Natural killer cell (primary cell): ENCODE measurements at regions not wholly inside any gene's neighbourhood (a gene's known extent, or its start where the extent isn't known, plus 50 kb on each side); places are given as distances from the start of the nearest gene placed in this dataset.

ENCODE experiments used
- ATAC-seq, 3 donors: fragments of 150-1000 bp in 2 of 3; fragments of 200-7000 bp in 1 of 3; cut with Tn5 transposase; 1 replicate in 1 of 3; 2 replicates in 2 of 3; pipeline ENCODE4 v1.10.0; 2021; ENCODE audit warnings: mild to moderate bottlenecking in 2 of 3, moderate library complexity in 2 of 3
- DNase-seq, 2 donors: peaks; one replicate each; pipeline versions ENCODE4 v3.0.0 to v3.0.0-alpha.2; 2013 to 2021; ENCODE audit warnings: mixed read lengths in 1 of 2
- H3K27ac ChIP-seq: one replicate; pipeline ENCODE4 v1.5.1; 2013; ENCODE audit warnings: mild to moderate bottlenecking, low read length
- H3K27me3 ChIP-seq: one replicate; pipeline ENCODE4 v1.6.1; 2013; ENCODE audit warnings: low read length; ENCODE audit not compliant: control insufficient read depth, insufficient read depth
- H3K36me3 ChIP-seq: one replicate; pipeline ENCODE4 v1.6.1; 2013; ENCODE audit warnings: low read length; ENCODE audit not compliant: control insufficient read depth, insufficient read depth
- H3K4me1 ChIP-seq: one replicate; pipeline ENCODE4 v1.6.1; 2013; ENCODE audit warnings: low read length; ENCODE audit not compliant: control insufficient read depth, insufficient read depth
- H3K4me3 ChIP-seq: one replicate; pipeline ENCODE4 v1.5.1; 2013; ENCODE audit warnings: low read length
- H3K9me3 ChIP-seq: one replicate; pipeline ENCODE4 v1.6.1; 2013; ENCODE audit warnings: low read length; ENCODE audit not compliant: control insufficient read depth, insufficient read depth
- H3K27ac Mint-ChIP-seq, 2 donors: one replicate each; pipeline ENCODE4 v1.8.0; 2022; ENCODE audit warnings: mild to moderate bottlenecking in 2 of 2, mixed read lengths in 2 of 2, moderate library complexity in 1 of 2
- H3K27me3 Mint-ChIP-seq, 2 donors: one replicate each; pipeline ENCODE4 v1.8.0; 2022; ENCODE audit warnings: low read depth in 2 of 2, mixed read lengths in 2 of 2
- H3K36me3 Mint-ChIP-seq: one replicate; pipeline ENCODE4 v1.8.0; 2022; ENCODE audit warnings: mixed read lengths
- H3K4me1 Mint-ChIP-seq, 2 donors: one replicate each; pipeline ENCODE4 v1.8.0; 2022; ENCODE audit warnings: mixed read lengths in 2 of 2
- H3K4me3 Mint-ChIP-seq: one replicate; pipeline ENCODE4 v1.8.0; 2022; ENCODE audit warnings: mild to moderate bottlenecking, moderate library complexity, mixed read lengths
- H3K9me3 Mint-ChIP-seq, 2 donors: one replicate each; pipeline ENCODE4 v1.8.0; 2022; ENCODE audit warnings: mixed read lengths in 2 of 2
- WGBS: methylation state at CpG from one replicate; pipeline ENCODE4 v1.1.7; 2013; ENCODE audit warnings: missing lambda C conversion rate; ENCODE audit not compliant: insufficient coverage; 5-methylcytosine and 5-hydroxymethylcytosine counted together
- intact Hi-C: fragments of 100-400 bp; cut with micrococcal nuclease; formaldehyde crosslinking; loops from one replicate; pipeline ENCODE4 v1.14.2; 2022
- TF ChIP-seq, protein P1 (sequence below): fragments of 200-600 bp; IDR thresholded peaks from one replicate; pipeline ENCODE4 v1.8.0; 2022; ENCODE audit warnings: antibody characterized with exemption

DNA sequence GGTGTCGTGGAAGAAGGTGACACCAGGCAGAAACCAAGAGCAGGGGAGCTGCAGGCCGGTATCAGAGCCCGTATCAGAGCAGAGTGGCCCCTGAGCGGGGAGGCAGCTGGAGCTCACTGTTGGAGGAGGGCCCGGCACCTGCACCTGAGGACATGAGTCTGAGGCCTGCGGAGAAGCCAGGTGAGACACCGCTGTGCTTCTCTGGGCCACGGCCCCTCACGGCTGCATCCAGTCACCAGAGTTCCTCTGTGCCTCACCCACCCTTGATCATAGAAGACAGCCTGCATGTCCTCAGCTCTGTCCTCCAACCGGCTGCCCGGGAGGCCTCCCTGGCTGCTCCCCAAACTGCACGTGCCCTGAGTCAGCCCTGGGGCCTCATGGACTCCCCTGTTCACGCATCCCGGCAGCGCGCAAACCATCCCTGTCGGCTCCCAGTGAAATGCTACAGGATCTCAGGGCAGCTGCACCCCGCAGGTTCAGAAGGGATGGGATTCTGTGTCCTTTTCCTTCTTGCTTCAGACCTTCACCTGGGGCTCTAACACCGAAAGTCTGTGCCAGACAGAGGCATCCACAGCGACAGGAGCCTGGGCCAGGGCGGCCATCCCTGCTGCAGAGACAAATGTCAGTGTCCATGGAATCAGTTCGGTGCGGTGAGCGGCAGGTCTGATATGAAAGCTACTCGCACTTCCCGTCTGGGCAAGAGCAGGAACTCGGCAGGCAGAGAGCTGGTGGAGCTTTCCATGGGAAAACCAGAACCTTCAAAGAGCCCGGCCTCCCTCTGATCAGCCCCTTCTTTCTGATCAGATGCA lies 111.9 kb upstream of the FAM20C start:
- Histone ChIP-seq H3K4me1 (no peaks in the 10 kb centered on the region), H3K4me3 (no peak overlapping the region), H3K9me3 (no peaks in the 10 kb centered on the region), H3K27ac (no peak overlapping the region), H3K36me3 (no peaks in the 10 kb centered on the region), H3K27me3 (no peaks in the 10 kb centered on the region)
- Mint-ChIP-seq H3K27me3 (no peaks in the 10 kb centered on the region), H3K9me3 (no peaks in the 10 kb centered on the region), H3K27ac (no peak overlapping the region), H3K4me3 (no peak overlapping the region), H3K36me3 (no peaks in the 10 kb centered on the region), H3K4me1 (no peaks in the 10 kb centered on the region)
- no peak for ATAC-seq
- intact Hi-C loops = no loop called here
- TF ChIP-seq, protein P1, sequence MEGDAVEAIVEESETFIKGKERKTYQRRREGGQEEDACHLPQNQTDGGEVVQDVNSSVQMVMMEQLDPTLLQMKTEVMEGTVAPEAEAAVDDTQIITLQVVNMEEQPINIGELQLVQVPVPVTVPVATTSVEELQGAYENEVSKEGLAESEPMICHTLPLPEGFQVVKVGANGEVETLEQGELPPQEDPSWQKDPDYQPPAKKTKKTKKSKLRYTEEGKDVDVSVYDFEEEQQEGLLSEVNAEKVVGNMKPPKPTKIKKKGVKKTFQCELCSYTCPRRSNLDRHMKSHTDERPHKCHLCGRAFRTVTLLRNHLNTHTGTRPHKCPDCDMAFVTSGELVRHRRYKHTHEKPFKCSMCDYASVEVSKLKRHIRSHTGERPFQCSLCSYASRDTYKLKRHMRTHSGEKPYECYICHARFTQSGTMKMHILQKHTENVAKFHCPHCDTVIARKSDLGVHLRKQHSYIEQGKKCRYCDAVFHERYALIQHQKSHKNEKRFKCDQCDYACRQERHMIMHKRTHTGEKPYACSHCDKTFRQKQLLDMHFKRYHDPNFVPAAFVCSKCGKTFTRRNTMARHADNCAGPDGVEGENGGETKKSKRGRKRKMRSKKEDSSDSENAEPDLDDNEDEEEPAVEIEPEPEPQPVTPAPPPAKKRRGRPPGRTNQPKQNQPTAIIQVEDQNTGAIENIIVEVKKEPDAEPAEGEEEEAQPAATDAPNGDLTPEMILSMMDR = no peak
- peak in 1 of 2 donors; percentile 1 for DNase-seq
- 89% methylated on average over 28 of the region's 28 CpGs for WGBS

- Histone ChIP-seq H3K27me3 (no peaks in the 10 kb centered on the region), H3K27ac (no peak overlapping the region), H3K4me1 (no peaks in the 10 kb centered on the region), H3K36me3 (no peaks in the 10 kb centered on the region), H3K9me3 (no peaks in the 10 kb centered on the region), H3K4me3 (no peak overlapping the region)
- no peak overlapping the region for H3K4me3 Mint-ChIP-seq
- no peaks in the 10 kb centered on the region for H3K4me1 Mint-ChIP-seq
- intact Hi-C loops = no loop called here
- H3K27me3 Mint-ChIP-seq = no peaks in the 10 kb centered on the region
- ATAC-seq (no peak), DNase-seq (no peak)
- no peaks in the 10 kb centered on the region for H3K36me3 Mint-ChIP-seq
- WGBS = 82% methylated on average over 23 of the region's 23 CpGs
- H3K27ac Mint-ChIP-seq = no peak overlapping the region
- H3K9me3 Mint-ChIP-seq = no peaks in the 10 kb centered on the region
- TF ChIP-seq, protein P1 = no peak
Observed at GRCh38 chr7:81068-81925, 111.1 kb upstream of the FAM20C start.

GRCh38 chr7:81926-82756 lies 110.2 kb upstream of the FAM20C start:
- ATAC-seq (no peak), DNase-seq (no peak)
- no peaks in the 10 kb centered on the region for H3K27me3 Mint-ChIP-seq
- no peaks in the 10 kb centered on the region for H3K36me3 Mint-ChIP-seq
- TF ChIP-seq, protein P1 = no peak
- Histone ChIP-seq H3K27ac (no peak overlapping the region), H3K4me1 (no peaks in the 10 kb centered on the region), H3K9me3 (no peaks in the 10 kb centered on the region), H3K27me3 (no peaks in the 10 kb centered on the region), H3K36me3 (no peaks in the 10 kb centered on the region), H3K4me3 (no peak overlapping the region)
- no peaks in the 10 kb centered on the region for H3K9me3 Mint-ChIP-seq
- intact Hi-C loops = no loop called here
- no peak overlapping the region for H3K4me3 Mint-ChIP-seq
- no peak overlapping the region for H3K27ac Mint-ChIP-seq
- H3K4me1 Mint-ChIP-seq = no peaks in the 10 kb centered on the region
- 78% methylated on average over 39 of the region's 39 CpGs for WGBS
